ENCODE measurements at regions not wholly inside any gene's neighbourhood (a gene's known extent, or its start where the extent isn't known, plus 50 kb on each side); places are given as distances from the start of the nearest gene placed in this dataset.

DNA sequence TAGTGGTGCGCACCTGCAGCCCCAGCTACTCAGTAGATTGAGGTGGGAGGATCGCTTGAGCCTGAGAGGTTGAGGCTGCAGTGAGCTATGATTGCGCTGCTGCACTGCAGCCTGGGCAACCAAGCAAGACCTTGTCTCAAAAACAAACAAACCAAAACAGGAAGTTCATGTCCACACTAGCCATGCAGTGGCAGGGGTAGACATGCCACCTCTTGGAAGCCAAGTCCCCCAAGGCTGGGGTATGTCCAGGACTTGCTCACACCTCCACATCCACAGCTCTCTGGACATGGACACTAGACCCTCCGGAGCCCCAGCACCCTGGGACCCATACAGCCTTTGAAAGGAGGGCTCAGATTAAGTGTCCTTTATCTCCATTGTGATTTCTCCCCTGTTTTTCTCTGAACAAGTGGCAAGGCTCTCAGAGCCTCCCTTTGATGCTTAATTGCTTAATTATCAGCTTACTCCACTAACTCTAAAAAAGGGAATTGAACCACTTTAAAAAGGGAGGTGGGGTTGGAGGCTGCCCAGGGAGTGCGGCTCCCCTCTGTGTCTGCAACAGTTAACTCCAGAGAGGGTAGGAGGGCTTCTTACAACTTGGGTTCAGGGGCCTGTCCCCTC is 424.6 kb upstream of the C16orf82 start:
- in situ Hi-C loops (cut with MboI) (no loop called here), intact Hi-C loops (cut with micrococcal nuclease; ENCODE audit: unreplicated experiment) (no loop called here)
- ChIA-PET CTCF (no interaction called here), POLR2A (no interaction called here), RAD21 (ENCODE audit: unreplicated experiment) (no interaction called here), SMC1A (ENCODE audit: uncharacterized antibody, unreplicated experiment) (no interaction called here)
- H4K20me1 ChIP-seq (ENCODE audit: control insufficient read depth, insufficient read depth), result no peaks in the 10 kb centered on the region
- no peak for DNase-seq (ENCODE audit: low read depth, low spot score)
- H3K27me3 ChIP-seq (replicated peaks in 1 of 2; ENCODE audit: control insufficient read depth in 2 of 2, insufficient read depth in 2 of 2, low read length in 1 of 2), result no peaks in the 10 kb centered on the region
- H3K9ac ChIP-seq (ENCODE audit: control insufficient read depth, insufficient read depth, low read length), result no peak overlapping the region
- FAIRE-seq, result no peak
- no peak overlapping the region for H3K27ac ChIP-seq (ENCODE audit: control insufficient read depth, insufficient read depth)
- no peaks in the 10 kb centered on the region for H3K9me3 ChIP-seq (replicated peaks; ENCODE audit: control insufficient read depth, insufficient read depth, low read length)
- no peaks in the 10 kb centered on the region for H3K79me2 ChIP-seq (ENCODE audit: control insufficient read depth, insufficient read depth, low read length)
- 23% methylated on average over 5 of the region's 5 CpGs for WGBS (ENCODE audit: insufficient coverage, insufficient replicate concordance, low lambda C conversion rate, missing lambda C conversion rate)
- H2AFZ ChIP-seq (ENCODE audit: control insufficient read depth, low read depth, low read length), result no peak overlapping the region
- BruUV-seq (replicated peaks), result no TSS peak
- no peak overlapping the region for H3K4me3 ChIP-seq
- no peak overlapping the region for H3K4me2 ChIP-seq (ENCODE audit: control insufficient read depth, insufficient read depth)
- no peak; the same call in 2 of the 3 replicates for ATAC-seq
- H3K36me3 ChIP-seq (ENCODE audit: control insufficient read depth in 2 of 2, insufficient read depth in 2 of 2, low read length in 1 of 2), result no peaks in the 10 kb centered on the region
- no peaks in the 10 kb centered on the region for H3K4me1 ChIP-seq (ENCODE audit: control insufficient read depth, insufficient read depth, low read length)
- no peak for TF ChIP-seq ETV6 (conservative IDR thresholded peaks at IDR 0.05 in 1 of 2, IDR thresholded peaks at IDR 0.05 in 1 of 2; ENCODE audit: borderline replicate concordance in 1 of 2, low read depth in 1 of 2)
- TF ChIP-seq, protein P1, sequence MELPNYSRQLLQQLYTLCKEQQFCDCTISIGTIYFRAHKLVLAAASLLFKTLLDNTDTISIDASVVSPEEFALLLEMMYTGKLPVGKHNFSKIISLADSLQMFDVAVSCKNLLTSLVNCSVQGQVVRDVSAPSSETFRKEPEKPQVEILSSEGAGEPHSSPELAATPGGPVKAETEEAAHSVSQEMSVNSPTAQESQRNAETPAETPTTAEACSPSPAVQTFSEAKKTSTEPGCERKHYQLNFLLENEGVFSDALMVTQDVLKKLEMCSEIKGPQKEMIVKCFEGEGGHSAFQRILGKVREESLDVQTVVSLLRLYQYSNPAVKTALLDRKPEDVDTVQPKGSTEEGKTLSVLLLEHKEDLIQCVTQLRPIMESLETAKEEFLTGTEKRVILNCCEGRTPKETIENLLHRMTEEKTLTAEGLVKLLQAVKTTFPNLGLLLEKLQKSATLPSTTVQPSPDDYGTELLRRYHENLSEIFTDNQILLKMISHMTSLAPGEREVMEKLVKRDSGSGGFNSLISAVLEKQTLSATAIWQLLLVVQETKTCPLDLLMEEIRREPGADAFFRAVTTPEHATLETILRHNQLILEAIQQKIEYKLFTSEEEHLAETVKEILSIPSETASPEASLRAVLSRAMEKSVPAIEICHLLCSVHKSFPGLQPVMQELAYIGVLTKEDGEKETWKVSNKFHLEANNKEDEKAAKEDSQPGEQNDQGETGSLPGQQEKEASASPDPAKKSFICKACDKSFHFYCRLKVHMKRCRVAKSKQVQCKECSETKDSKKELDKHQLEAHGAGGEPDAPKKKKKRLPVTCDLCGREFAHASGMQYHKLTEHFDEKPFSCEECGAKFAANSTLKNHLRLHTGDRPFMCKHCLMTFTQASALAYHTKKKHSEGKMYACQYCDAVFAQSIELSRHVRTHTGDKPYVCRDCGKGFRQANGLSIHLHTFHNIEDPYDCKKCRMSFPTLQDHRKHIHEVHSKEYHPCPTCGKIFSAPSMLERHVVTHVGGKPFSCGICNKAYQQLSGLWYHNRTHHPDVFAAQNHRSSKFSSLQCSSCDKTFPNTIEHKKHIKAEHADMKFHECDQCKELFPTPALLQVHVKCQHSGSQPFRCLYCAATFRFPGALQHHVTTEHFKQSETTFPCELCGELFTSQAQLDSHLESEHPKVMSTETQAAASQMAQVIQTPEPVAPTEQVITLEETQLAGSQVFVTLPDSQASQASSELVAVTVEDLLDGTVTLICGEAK (IDR thresholded peaks at IDR 0.05; ENCODE audit: borderline replicate concordance), result no peak
- TF ChIP-seq CBFB (IDR thresholded peaks at IDR 0.05; ENCODE audit: low read depth), result no peak
- no peak for TF ChIP-seq SUZ12 (IDR thresholded peaks at IDR 0.05; ENCODE audit: unreplicated experiment)
- TF ChIP-seq TCF7 (IDR thresholded peaks at IDR 0.05; ENCODE audit: borderline replicate concordance), result no peak
- no peak for TF ChIP-seq CHD2 (IDR thresholded peaks at IDR 0.05; ENCODE audit: borderline replicate concordance, low read depth, low read length)
- no peak for TF ChIP-seq TCF3 (IDR thresholded peaks at IDR 0.05; ENCODE audit: borderline replicate concordance, insufficient read depth, low read depth, low read length)
- TF ChIP-seq ASH2L (IDR thresholded peaks at IDR 0.05; ENCODE audit: borderline replicate concordance, low read depth), result no peak
- no peak for TF ChIP-seq ZNF622 (IDR thresholded peaks at IDR 0.05)
- no peak for TF ChIP-seq ESRRA (IDR thresholded peaks at IDR 0.05; ENCODE audit: low read length)
- no peak for TF ChIP-seq RAD51 (IDR thresholded peaks at IDR 0.05)
- TF ChIP-seq, protein P2, sequence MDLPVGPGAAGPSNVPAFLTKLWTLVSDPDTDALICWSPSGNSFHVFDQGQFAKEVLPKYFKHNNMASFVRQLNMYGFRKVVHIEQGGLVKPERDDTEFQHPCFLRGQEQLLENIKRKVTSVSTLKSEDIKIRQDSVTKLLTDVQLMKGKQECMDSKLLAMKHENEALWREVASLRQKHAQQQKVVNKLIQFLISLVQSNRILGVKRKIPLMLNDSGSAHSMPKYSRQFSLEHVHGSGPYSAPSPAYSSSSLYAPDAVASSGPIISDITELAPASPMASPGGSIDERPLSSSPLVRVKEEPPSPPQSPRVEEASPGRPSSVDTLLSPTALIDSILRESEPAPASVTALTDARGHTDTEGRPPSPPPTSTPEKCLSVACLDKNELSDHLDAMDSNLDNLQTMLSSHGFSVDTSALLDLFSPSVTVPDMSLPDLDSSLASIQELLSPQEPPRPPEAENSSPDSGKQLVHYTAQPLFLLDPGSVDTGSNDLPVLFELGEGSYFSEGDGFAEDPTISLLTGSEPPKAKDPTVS (IDR thresholded peaks at IDR 0.05; ENCODE audit: low read depth, low read length), result no peak
- TF ChIP-seq, protein P3, sequence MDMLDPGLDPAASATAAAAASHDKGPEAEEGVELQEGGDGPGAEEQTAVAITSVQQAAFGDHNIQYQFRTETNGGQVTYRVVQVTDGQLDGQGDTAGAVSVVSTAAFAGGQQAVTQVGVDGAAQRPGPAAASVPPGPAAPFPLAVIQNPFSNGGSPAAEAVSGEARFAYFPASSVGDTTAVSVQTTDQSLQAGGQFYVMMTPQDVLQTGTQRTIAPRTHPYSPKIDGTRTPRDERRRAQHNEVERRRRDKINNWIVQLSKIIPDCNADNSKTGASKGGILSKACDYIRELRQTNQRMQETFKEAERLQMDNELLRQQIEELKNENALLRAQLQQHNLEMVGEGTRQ (IDR thresholded peaks at IDR 0.05; ENCODE audit: borderline replicate concordance, low read depth, low read length), result no peak
- TF ChIP-seq ATF7 (IDR thresholded peaks at IDR 0.05; ENCODE audit: low read depth), result no peak
- TF ChIP-seq LARP7 (IDR thresholded peaks at IDR 0.05), result no peak
- no peak for TF ChIP-seq NR2C2 (IDR thresholded peaks at IDR 0.05; ENCODE audit: borderline replicate concordance, control insufficient read depth, insufficient read length, low read depth)

All from GM12878 (cell line).